ENCODE measurements at regions not wholly inside any gene's neighbourhood (a gene's known extent, or its start where the extent isn't known, plus 50 kb on each side); places are given as distances from the start of the nearest gene placed in this dataset.

- no peak for TF ChIP-seq POLR2AphosphoS5 (IDR thresholded peaks at IDR 0.05; ENCODE audit: low read depth, low read length)
- no peak for TF ChIP-seq SIN3A (IDR thresholded peaks at IDR 0.05; ENCODE audit: borderline replicate concordance, insufficient read depth, low read length)
- TF ChIP-seq TAF1 (IDR thresholded peaks at IDR 0.05; ENCODE audit: borderline replicate concordance, insufficient read depth, low read length): no peak
- TF ChIP-seq REST (IDR thresholded peaks at IDR 0.05; ENCODE audit: insufficient read depth in 1 of 2, low read depth in 2 of 2, low read length in 2 of 2): no peak
- TF ChIP-seq FOXP2 (optimal IDR thresholded peaks at IDR 0.05; ENCODE audit: borderline replicate concordance, extremely low read depth, extremely low read length, insufficient read depth): no peak
These were observed 400.7 kb upstream of the RORB start for GRCh38 chr9:74096420-74096819.

Measured in PFSK-1 (cell line).